BJ (cell line): ENCODE measurements at regions not wholly inside any gene's neighbourhood (a gene's known extent, or its start where the extent isn't known, plus 50 kb on each side); places are given as distances from the start of the nearest gene placed in this dataset.

ENCODE experiments used
- CTCF ChIA-PET: fragments of 350-600 bp; formaldehyde crosslinking; extraction: SDS; loops from one replicate; lab custom pipeline; 2021; ENCODE audit warnings: antibody characterized with exemption, inconsistent platforms; lab: Yijun Ruan, JAX
- POLR2A ChIA-PET: fragments of 300-600 bp; sonication (Branson Sonifier 250); formaldehyde crosslinking; extraction: SDS; loops from one replicate; lab custom pipeline; 2021; ENCODE audit warnings: antibody characterized with exemption; lab: Charles Lee
- DNase-seq: peaks from one replicate; pipeline ENCODE4 v3.0.0-alpha.2; 2011; ENCODE audit warnings: low read depth
- H3K27me3 ChIP-seq: 2 replicates; pipeline ENCODE4 v1.6.0; 2011; ENCODE audit warnings: low read length; ENCODE audit not compliant: control insufficient read depth, insufficient read depth
- H3K36me3 ChIP-seq: 2 replicates; pipeline ENCODE4 v1.5.1; 2011; ENCODE audit warnings: low read length; ENCODE audit not compliant: control insufficient read depth, insufficient read depth
- H3K4me3 ChIP-seq: 2 replicates; pipeline ENCODE4 v1.5.1; 2011; ENCODE audit warnings: low read depth, mild to moderate bottlenecking, control low read depth, low read length
- CTCF ChIP-seq: IDR thresholded peaks from 2 replicates; pipeline ENCODE4 v1.5.1; 2011; ENCODE audit warnings: low read depth, mild to moderate bottlenecking, control low read depth, inconsistent platforms, low read length, moderate library complexity; ENCODE audit not compliant: insufficient read depth

DNA sequence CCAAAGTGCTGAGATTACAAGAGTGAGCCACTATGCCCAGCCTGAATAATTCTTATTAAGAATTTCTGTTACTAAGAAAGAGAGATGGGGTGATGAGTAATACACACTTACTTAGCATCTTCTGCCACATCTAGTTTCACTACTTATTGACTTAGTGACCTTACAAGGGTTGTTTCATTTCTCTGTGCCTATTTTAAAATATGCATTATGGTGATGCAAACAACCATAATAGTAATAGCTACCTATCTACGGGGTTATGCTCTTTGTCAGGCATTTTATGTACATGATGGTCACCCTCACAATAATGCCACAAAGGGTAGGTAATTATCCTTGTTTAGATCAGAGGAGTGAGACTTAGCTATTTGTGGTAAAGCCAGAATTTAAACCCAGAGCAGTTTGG is 499.0 kb upstream of the SGCD start:
- ChIA-PET CTCF (no interaction called here), POLR2A (no interaction called here)
- no peak for DNase-seq
- Histone ChIP-seq H3K27me3 (no peaks in the 10 kb centered on the region), H3K4me3 (no peak overlapping the region), H3K36me3 (no peaks in the 10 kb centered on the region)
- no peak for TF ChIP-seq CTCF

DNA sequence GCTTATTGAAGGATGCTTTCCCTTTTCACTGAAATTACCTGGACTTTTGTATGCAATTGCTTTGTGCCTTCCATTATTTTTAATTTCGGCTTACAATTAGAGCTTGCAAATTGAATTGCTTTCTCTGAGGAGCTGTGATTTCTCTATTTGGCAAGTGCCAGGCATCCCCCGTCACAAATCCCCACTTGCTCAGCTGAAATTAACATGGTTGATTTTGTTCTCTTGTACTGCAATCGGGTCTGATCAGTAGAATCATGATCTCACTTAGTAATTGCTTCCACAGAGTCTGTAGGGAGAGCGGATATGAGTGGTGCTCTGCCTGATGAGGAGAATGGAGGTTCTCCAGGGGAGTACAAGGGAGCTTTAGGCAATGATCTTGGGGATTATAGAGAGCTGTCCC is 495.5 kb upstream of the SGCD start:
- no peak overlapping the region for H3K4me3 ChIP-seq
- POLR2A ChIA-PET, result no interaction called here
- CTCF ChIA-PET, result interaction anchor here (0.6 kb wide), 1 partner anchor 19 kb away, joined by 3 read pairs; no protein-coding TSS in a partner anchor
- no peak for DNase-seq
- no peaks in the 10 kb centered on the region for H3K27me3 ChIP-seq
- TF ChIP-seq CTCF, result no peak
- H3K36me3 ChIP-seq, result no peaks in the 10 kb centered on the region

GRCh38 chr5:155833287-155833686 is 493.7 kb upstream of the SGCD start:
- TF ChIP-seq CTCF, result no peak
- no peak overlapping the region for H3K4me3 ChIP-seq
- ChIA-PET POLR2A (no interaction called here), CTCF (no interaction called here)
- H3K36me3 ChIP-seq, result no peaks in the 10 kb centered on the region
- no peak for DNase-seq
- H3K27me3 ChIP-seq, result no peaks in the 10 kb centered on the region

- CTCF ChIA-PET, result no interaction called here
- no peak for TF ChIP-seq CTCF
Observed at GRCh38 chr5:155834271-155834975, 492.5 kb upstream of the SGCD start.

DNA sequence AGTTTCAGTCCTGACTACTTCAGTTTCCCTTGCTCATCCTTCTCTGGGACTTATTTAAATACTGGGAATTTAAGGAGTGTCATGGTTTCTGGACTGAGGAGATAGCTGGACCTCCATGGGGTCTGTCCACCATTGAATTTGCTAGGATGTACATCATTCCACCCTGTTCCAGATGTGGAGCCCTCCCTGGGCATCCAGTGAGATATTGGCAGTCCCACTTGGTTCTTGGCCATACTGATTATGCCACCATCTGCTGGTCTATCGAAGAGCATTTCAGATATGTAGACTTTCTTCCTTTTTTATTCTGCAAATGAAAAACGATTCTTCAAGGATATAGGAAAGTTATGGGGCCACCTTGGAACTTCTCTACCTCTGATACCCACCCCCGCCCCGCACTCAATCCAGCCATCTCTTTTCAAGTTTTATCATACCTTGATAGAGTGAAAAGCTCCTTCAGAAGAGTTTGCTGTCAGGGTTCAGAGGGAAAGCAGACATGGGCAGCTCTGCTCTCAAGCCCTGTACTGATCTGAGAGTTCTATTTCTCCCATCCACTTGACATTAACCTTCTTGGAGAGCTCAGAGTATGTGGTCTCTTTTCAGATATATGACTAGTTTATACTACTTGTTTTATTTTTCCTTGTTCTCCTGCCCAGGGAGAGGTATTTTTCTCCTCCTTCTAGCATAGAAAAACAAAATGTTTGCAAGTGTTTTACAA is 490.7 kb upstream of the SGCD start:
- POLR2A ChIA-PET, result no interaction called here

More at GRCh38 chr5:155834271-155834975, 492.5 kb upstream of the SGCD start:
- Histone ChIP-seq H3K4me3 (no peak overlapping the region), H3K27me3 (no peaks in the 10 kb centered on the region), H3K36me3 (no peaks in the 10 kb centered on the region)
- POLR2A ChIA-PET, result no interaction called here
- no peak for DNase-seq

More for the DNA sequence above, 490.7 kb upstream of the SGCD start:
- no peaks in the 10 kb centered on the region for H3K27me3 ChIP-seq
- no peaks in the 10 kb centered on the region for H3K36me3 ChIP-seq
- DNase-seq, result no peak
- no peak for TF ChIP-seq CTCF
- CTCF ChIA-PET, result no interaction called here
- no peak overlapping the region for H3K4me3 ChIP-seq
